OCI-LY1 (cell line): ENCODE measurements at regions not wholly inside any gene's neighbourhood (a gene's known extent, or its start where the extent isn't known, plus 50 kb on each side); places are given as distances from the start of the nearest gene placed in this dataset.

Source experiments
- H2AFZ ChIP-seq: fragments of 200-600 bp; sonication (generic), shearing (Covaris generic); 2 replicates; pipeline ENCODE4 v1.6.0; 2014; ENCODE audit warnings: antibody characterized with exemption, mild to moderate bottlenecking, low read length
- H3F3A ChIP-seq: fragments of 200-600 bp; sonication (generic), shearing (Covaris generic); 2 replicates; pipeline ENCODE4 v1.6.0; 2014; ENCODE audit warnings: mild to moderate bottlenecking, antibody characterized with exemption, low read length, moderate library complexity; ENCODE audit not compliant: insufficient read depth
- H3K27ac ChIP-seq: fragments of 200-600 bp; sonication (generic); 2 replicates; pipeline ENCODE4 v1.5.1; 2014; ENCODE audit warnings: low read length, mixed run types, mild to moderate bottlenecking, low read depth; ENCODE audit not compliant: poor library complexity, severe bottlenecking
- H3K27me3 ChIP-seq: fragments of 200-600 bp; sonication (generic); 2 replicates; pipeline ENCODE4 v1.6.0; 2014; ENCODE audit warnings: antibody characterized with exemption, mild to moderate bottlenecking, low read length, moderate library complexity; ENCODE audit not compliant: insufficient read depth
- H3K36me3 ChIP-seq: fragments of 200-600 bp; sonication (generic); 2 replicates; pipeline ENCODE4 v1.6.1; 2014; ENCODE audit warnings: mild to moderate bottlenecking, antibody characterized with exemption, low read length, moderate library complexity, mixed read lengths; ENCODE audit not compliant: insufficient read depth
- H3K4me1 ChIP-seq: fragments of 200-600 bp; sonication (generic); 2 replicates; pipeline ENCODE4 v1.5.1; 2014; ENCODE audit warnings: mild to moderate bottlenecking, low read length, moderate library complexity; ENCODE audit not compliant: insufficient read depth, severe bottlenecking
- H3K4me2 ChIP-seq: fragments of 200-600 bp; sonication (generic), shearing (Covaris generic); 2 replicates; pipeline ENCODE4 v1.6.1; 2014; ENCODE audit warnings: low read length
- H3K4me3 ChIP-seq: fragments of 200-600 bp; sonication (generic); 2 replicates; pipeline ENCODE4 v1.5.1; 2014; ENCODE audit warnings: low read length, low read depth, mild to moderate bottlenecking, mixed read lengths; ENCODE audit not compliant: poor library complexity, severe bottlenecking
- H3K79me2 ChIP-seq: fragments of 200-600 bp; shearing (Covaris generic); 2 replicates; pipeline ENCODE4 v1.6.1; 2016; ENCODE audit warnings: mixed run types, low read length, mixed read lengths; ENCODE audit not compliant: insufficient read depth
- H3K9ac ChIP-seq: fragments of 200-600 bp; sonication (generic), shearing (Covaris generic); 2 replicates; pipeline ENCODE4 v1.6.1; 2014; ENCODE audit warnings: mild to moderate bottlenecking, low read length, mixed read lengths
- H3K9me2 ChIP-seq: fragments of 200-600 bp; sonication (generic), shearing (Covaris generic); 2 replicates; pipeline ENCODE4 v1.6.1; 2014; ENCODE audit warnings: low read depth, mild to moderate bottlenecking, low read length, mixed read lengths
- H3K9me3 ChIP-seq: fragments of 200-600 bp; shearing (Covaris generic); 2 replicates; pipeline ENCODE4 v1.6.1; 2014; ENCODE audit warnings: low read length, mixed read lengths
- H4K20me1 ChIP-seq: fragments of 200-600 bp; sonication (generic), shearing (Covaris generic); 2 replicates; pipeline ENCODE4 v1.6.0; 2016; ENCODE audit warnings: mild to moderate bottlenecking, low read length; ENCODE audit not compliant: insufficient read depth
- EZH2 ChIP-seq: fragments of 200-600 bp; sonication (generic), shearing (Covaris generic); IDR thresholded peaks from 2 replicates; pipeline ENCODE4 v1.8.0; 2017; ENCODE audit warnings: borderline replicate concordance, mixed run types, mild to moderate bottlenecking, antibody characterized with exemption, low read length, moderate library complexity, mixed read lengths
- TF ChIP-seq, protein P1 (sequence below): fragments of 200-600 bp; sonication (generic), shearing (Covaris generic); IDR thresholded peaks from 2 replicates; pipeline ENCODE4 v1.5.1; 2017; ENCODE audit warnings: mild to moderate bottlenecking, antibody characterized with exemption, low read length, moderate library complexity, mixed read lengths

DNA sequence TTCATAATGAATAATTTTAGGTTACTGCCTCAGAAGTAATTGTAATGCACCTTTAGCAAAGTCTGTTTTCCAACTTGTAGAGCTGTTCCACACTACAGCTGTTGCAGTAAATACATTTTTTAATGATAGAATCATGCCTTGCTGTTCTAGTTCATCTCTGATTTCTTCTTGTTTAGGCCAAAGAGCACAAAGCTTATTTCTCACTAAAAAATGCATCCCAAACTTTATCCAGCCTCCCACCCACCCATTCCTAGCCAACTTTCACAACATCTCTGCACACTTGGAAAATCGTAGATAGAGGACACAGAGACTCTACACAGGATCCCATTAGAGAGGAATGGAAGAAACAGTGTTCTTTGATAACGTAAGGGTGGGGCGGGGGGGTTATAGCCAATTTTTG, 252.2 kb upstream of the DYNLRB2 start:
- H3K27ac ChIP-seq, result no peak overlapping the region
- H2AFZ ChIP-seq, result no peak overlapping the region
- H3K79me2 ChIP-seq, result no peaks in the 10 kb centered on the region
- no peak overlapping the region for H3K4me2 ChIP-seq
- H3K27me3 ChIP-seq, result no peaks in the 10 kb centered on the region
- H3K9me2 ChIP-seq, result no peaks in the 10 kb centered on the region
- no peaks in the 10 kb centered on the region for H3K36me3 ChIP-seq
- TF ChIP-seq EZH2, result no peak
- TF ChIP-seq, protein P1, sequence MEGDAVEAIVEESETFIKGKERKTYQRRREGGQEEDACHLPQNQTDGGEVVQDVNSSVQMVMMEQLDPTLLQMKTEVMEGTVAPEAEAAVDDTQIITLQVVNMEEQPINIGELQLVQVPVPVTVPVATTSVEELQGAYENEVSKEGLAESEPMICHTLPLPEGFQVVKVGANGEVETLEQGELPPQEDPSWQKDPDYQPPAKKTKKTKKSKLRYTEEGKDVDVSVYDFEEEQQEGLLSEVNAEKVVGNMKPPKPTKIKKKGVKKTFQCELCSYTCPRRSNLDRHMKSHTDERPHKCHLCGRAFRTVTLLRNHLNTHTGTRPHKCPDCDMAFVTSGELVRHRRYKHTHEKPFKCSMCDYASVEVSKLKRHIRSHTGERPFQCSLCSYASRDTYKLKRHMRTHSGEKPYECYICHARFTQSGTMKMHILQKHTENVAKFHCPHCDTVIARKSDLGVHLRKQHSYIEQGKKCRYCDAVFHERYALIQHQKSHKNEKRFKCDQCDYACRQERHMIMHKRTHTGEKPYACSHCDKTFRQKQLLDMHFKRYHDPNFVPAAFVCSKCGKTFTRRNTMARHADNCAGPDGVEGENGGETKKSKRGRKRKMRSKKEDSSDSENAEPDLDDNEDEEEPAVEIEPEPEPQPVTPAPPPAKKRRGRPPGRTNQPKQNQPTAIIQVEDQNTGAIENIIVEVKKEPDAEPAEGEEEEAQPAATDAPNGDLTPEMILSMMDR, result no peak
- no peaks in the 10 kb centered on the region for H4K20me1 ChIP-seq
- no peaks in the 10 kb centered on the region for H3K9me3 ChIP-seq
- H3F3A ChIP-seq, result no peaks in the 10 kb centered on the region
- no peak overlapping the region for H3K4me3 ChIP-seq
- no peaks in the 10 kb centered on the region for H3K4me1 ChIP-seq
- no peak overlapping the region for H3K9ac ChIP-seq

- Histone ChIP-seq H3K27ac (no peak overlapping the region), H2AFZ (no peak overlapping the region), H3K79me2 (no peaks in the 10 kb centered on the region), H3K9me3 (no peaks in the 10 kb centered on the region), H3K36me3 (no peaks in the 10 kb centered on the region), H3K9me2 (no peaks in the 10 kb centered on the region), H3K9ac (no peak overlapping the region), H3K4me3 (no peak overlapping the region), H3K27me3 (no peaks in the 10 kb centered on the region), H3K4me2 (no peak overlapping the region), H3K4me1 (no peaks in the 10 kb centered on the region), H4K20me1 (no peaks in the 10 kb centered on the region), H3F3A (no peaks in the 10 kb centered on the region)
- TF ChIP-seq EZH2, result no peak
- TF ChIP-seq, protein P1, result no peak
Measured at GRCh38 chr16:80287674-80288073, 253.1 kb upstream of the DYNLRB2 start.

DNA sequence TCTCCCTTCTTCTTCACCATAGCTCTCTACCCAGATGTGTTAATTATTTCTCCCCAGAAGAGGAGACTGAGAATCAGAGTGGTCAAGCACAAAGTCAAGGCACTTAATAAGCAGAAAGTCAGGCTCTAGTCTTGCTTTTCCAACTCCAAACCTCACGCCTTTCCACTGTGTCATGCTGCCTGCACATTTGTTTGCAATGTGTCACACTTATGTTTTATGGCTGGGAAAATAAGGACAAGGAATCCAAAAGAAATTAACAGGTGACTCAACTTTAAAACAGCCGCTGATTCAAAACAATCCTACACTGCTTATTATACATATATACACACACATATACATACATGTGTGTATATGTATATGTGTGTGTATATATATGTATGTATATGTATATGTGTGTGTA, 255.7 kb upstream of the DYNLRB2 start:
- no peak for TF ChIP-seq EZH2
- TF ChIP-seq, protein P1, result no peak
- no peaks in the 10 kb centered on the region for H4K20me1 ChIP-seq
- no peak overlapping the region for H3K27ac ChIP-seq
- H3K9ac ChIP-seq, result no peak overlapping the region
- H3K9me2 ChIP-seq, result no peaks in the 10 kb centered on the region
- H3K9me3 ChIP-seq, result no peaks in the 10 kb centered on the region
- H2AFZ ChIP-seq, result no peak overlapping the region
- no peak overlapping the region for H3K4me3 ChIP-seq
- H3K4me1 ChIP-seq, result no peaks in the 10 kb centered on the region
- H3F3A ChIP-seq, result no peaks in the 10 kb centered on the region
- no peaks in the 10 kb centered on the region for H3K79me2 ChIP-seq
- H3K27me3 ChIP-seq, result no peaks in the 10 kb centered on the region
- H3K4me2 ChIP-seq, result no peak overlapping the region
- no peaks in the 10 kb centered on the region for H3K36me3 ChIP-seq
